ENCODE measurements at regions not wholly inside any gene's neighbourhood (a gene's known extent, or its start where the extent isn't known, plus 50 kb on each side); places are given as distances from the start of the nearest gene placed in this dataset.

DNA sequence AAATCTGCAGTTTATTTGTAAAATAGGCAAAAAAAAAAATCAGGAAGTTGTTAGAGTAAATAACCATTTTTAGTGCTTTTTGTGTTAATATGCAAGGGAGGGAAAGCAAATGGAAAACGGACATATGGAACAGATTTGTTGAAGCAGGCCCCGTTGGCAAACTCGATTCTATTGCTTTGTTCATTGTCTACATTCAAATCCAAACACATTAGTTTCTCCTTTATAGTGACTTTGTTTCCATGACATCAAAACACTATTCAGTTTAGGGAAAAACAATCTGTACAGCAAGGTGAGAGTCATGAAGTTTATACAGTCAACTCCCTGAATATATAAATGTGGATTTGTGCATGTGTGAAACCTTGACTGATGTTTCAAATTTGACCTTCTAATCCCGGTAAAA, 142.2 kb downstream of the FAM47A start:
- Histone ChIP-seq H3K4me1 (ENCODE audit: control insufficient read depth, low read length) (no peaks in the 10 kb centered on the region), H3K27ac (ENCODE audit: low read depth, low read length) (no peak overlapping the region), H3K4me3 (ENCODE audit: low read length) (no peak overlapping the region), H3K9me2 (replicated peaks; ENCODE audit: control insufficient read depth, low read length) (no peaks in the 10 kb centered on the region), H3F3A (ENCODE audit: control insufficient read depth, insufficient read depth) (no peaks in the 10 kb centered on the region), H3K36me3 (ENCODE audit: control insufficient read depth, low read length) (no peaks in the 10 kb centered on the region), H4K20me1 (ENCODE audit: control insufficient read depth, insufficient read depth, low read depth, low read length) (no peaks in the 10 kb centered on the region), H3K27me3 (ENCODE audit: control insufficient read depth, low read length) (no peaks in the 10 kb centered on the region), H3K79me2 (ENCODE audit: control insufficient read depth, low read length) (no peaks in the 10 kb centered on the region), H3K9me3 (ENCODE audit: control insufficient read depth, insufficient read depth, low read length) (no peaks in the 10 kb centered on the region), H3K4me2 (ENCODE audit: low read length) (no peak overlapping the region)
- TF ChIP-seq, protein P1, sequence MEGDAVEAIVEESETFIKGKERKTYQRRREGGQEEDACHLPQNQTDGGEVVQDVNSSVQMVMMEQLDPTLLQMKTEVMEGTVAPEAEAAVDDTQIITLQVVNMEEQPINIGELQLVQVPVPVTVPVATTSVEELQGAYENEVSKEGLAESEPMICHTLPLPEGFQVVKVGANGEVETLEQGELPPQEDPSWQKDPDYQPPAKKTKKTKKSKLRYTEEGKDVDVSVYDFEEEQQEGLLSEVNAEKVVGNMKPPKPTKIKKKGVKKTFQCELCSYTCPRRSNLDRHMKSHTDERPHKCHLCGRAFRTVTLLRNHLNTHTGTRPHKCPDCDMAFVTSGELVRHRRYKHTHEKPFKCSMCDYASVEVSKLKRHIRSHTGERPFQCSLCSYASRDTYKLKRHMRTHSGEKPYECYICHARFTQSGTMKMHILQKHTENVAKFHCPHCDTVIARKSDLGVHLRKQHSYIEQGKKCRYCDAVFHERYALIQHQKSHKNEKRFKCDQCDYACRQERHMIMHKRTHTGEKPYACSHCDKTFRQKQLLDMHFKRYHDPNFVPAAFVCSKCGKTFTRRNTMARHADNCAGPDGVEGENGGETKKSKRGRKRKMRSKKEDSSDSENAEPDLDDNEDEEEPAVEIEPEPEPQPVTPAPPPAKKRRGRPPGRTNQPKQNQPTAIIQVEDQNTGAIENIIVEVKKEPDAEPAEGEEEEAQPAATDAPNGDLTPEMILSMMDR (IDR thresholded peaks at IDR 0.05; ENCODE audit: low read depth, low read length, poor library complexity, severe bottlenecking): no peak

DNA sequence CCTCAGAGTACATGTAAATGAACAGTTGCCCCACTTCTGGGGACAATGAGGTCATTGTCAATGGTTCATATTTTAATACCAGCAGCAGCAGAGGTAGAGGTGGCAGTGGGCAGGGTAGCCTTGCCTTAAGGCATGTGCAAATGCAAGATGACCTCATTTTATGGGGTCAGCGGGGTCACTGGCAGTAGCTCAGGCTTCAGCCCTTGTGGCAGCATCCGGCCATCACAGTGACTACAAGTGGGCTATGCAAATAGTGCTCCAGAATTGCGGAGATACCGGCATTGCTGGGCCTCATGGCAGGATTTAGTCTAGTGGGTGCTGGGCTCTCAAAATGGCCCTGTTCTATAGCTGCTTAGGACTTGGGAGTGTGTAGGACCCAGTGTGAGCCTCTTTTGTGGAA, 144.7 kb downstream of the FAM47A start:
- Histone ChIP-seq H3K27ac (ENCODE audit: low read depth, low read length) (no peak overlapping the region), H3K79me2 (ENCODE audit: control insufficient read depth, low read length) (no peaks in the 10 kb centered on the region), H3F3A (ENCODE audit: control insufficient read depth, insufficient read depth) (no peaks in the 10 kb centered on the region), H3K27me3 (ENCODE audit: control insufficient read depth, low read length) (no peaks in the 10 kb centered on the region), H3K4me3 (ENCODE audit: low read length) (no peak overlapping the region), H3K4me1 (ENCODE audit: control insufficient read depth, low read length) (no peaks in the 10 kb centered on the region), H3K9me3 (ENCODE audit: control insufficient read depth, insufficient read depth, low read length) (no peaks in the 10 kb centered on the region), H4K20me1 (ENCODE audit: control insufficient read depth, insufficient read depth, low read depth, low read length) (no peaks in the 10 kb centered on the region), H3K9me2 (replicated peaks; ENCODE audit: control insufficient read depth, low read length) (no peaks in the 10 kb centered on the region), H3K36me3 (ENCODE audit: control insufficient read depth, low read length) (no peaks in the 10 kb centered on the region), H3K4me2 (ENCODE audit: low read length) (no peak overlapping the region)
- TF ChIP-seq, protein P1 (IDR thresholded peaks at IDR 0.05; ENCODE audit: low read depth, low read length, poor library complexity, severe bottlenecking): no peak
- TF ChIP-seq EZH2phosphoT487 (IDR thresholded peaks at IDR 0.05; ENCODE audit: borderline replicate concordance, low read length): no peak

DNA sequence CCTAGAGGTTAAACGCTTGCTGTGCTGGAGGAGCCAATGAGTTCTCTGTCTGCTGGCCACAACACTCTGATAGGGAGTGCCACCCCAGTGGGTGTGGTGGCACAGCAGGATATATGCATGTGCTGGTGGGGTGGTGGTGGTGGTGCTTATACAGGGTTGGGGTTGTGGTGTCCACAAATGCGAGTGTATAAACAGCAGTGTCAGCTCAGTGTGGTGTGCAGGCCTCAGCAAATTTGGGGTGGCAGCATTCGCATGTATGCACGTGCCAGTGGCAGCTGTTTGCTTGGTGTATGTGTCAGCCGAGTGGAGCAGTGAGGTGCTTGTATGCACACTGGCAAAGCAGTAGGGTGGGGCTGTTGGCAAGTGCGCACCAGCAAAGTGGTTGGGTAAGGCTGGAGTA, 157.4 kb downstream of the FAM47A start:
- Histone ChIP-seq H3K9me2 (replicated peaks; ENCODE audit: control insufficient read depth, low read length) (no peaks in the 10 kb centered on the region), H3K79me2 (ENCODE audit: control insufficient read depth, low read length) (no peaks in the 10 kb centered on the region), H3F3A (ENCODE audit: control insufficient read depth, insufficient read depth) (no peaks in the 10 kb centered on the region), H3K4me3 (ENCODE audit: low read length) (no peak overlapping the region), H3K9me3 (ENCODE audit: control insufficient read depth, insufficient read depth, low read length) (no peaks in the 10 kb centered on the region), H4K20me1 (ENCODE audit: control insufficient read depth, insufficient read depth, low read depth, low read length) (no peaks in the 10 kb centered on the region), H3K36me3 (ENCODE audit: control insufficient read depth, low read length) (no peaks in the 10 kb centered on the region), H3K4me1 (ENCODE audit: control insufficient read depth, low read length) (no peaks in the 10 kb centered on the region), H3K27me3 (ENCODE audit: control insufficient read depth, low read length) (no peaks in the 10 kb centered on the region), H3K4me2 (ENCODE audit: low read length) (no peak overlapping the region), H3K27ac (ENCODE audit: low read depth, low read length) (no peak overlapping the region)
- TF ChIP-seq EZH2phosphoT487 (IDR thresholded peaks at IDR 0.05; ENCODE audit: borderline replicate concordance, low read length): no peak
- TF ChIP-seq, protein P1 (IDR thresholded peaks at IDR 0.05; ENCODE audit: low read depth, low read length, poor library complexity, severe bottlenecking): no peak
